ENCODE measurements at regions not wholly inside any gene's neighbourhood (a gene's known extent, or its start where the extent isn't known, plus 50 kb on each side); places are given as distances from the start of the nearest gene placed in this dataset.
"Not testable (repeated sequence)": the region's sequence is repeated elsewhere in the genome, so short reads cannot be mapped to it uniquely, and the experiment has no call there.

DNA sequence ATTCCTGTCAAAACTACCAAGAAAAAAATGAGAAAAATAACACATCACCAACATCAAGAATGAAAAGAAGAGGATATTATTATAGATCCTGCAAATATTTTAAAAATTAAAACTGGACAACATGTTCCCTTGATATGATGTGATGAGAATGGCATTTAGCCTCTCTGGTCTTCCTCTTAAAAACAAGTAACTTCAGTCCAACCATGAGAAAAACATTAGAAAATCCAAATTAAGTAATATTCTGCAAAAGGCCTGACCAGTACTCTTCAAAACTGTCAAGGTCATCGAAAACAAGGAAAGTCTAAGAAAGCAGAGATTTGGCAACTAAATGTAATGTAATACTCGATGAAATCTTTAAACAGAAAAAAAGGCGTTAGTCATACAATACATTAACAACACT lies 167.1 kb upstream of the SNX2 start:
- no peak overlapping the region for H3K27ac Mint-ChIP-seq
- POLR2A ChIA-PET = interaction anchor here (0.6 to 0.7 kb wide), 2 partner anchors 41 to 480 kb away, joined by 3 read pairs; no protein-coding TSS in a partner anchor
- CTCF ChIA-PET = no interaction called here

GRCh38 chr5:122608222-122608621 lies 166.7 kb upstream of the SNX2 start:
- no peak overlapping the region for H3K4me3 Mint-ChIP-seq
- no peak overlapping the region for H3K27ac Mint-ChIP-seq
- no peaks in the 10 kb centered on the region for H3K9me3 Mint-ChIP-seq
- DNase-seq = no peak
- H3K36me3 Mint-ChIP-seq = no peaks in the 10 kb centered on the region
- POLR2A ChIA-PET = no interaction called here
- intact Hi-C loops (cut with micrococcal nuclease) = no loop called here
- CTCF ChIA-PET = no interaction called here
- H3K27me3 Mint-ChIP-seq = no peaks in the 10 kb centered on the region
- no peaks in the 10 kb centered on the region for H3K4me1 Mint-ChIP-seq (ENCODE audit: low read depth)

More for the DNA sequence above, 167.1 kb upstream of the SNX2 start:
- Mint-ChIP-seq H3K9me3 (no peaks in the 10 kb centered on the region), H3K4me3 (no peak overlapping the region), H3K27me3 (no peaks in the 10 kb centered on the region), H3K4me1 (ENCODE audit: low read depth) (no peaks in the 10 kb centered on the region), H3K36me3 (no peaks in the 10 kb centered on the region)
- DNase-seq = no peak
- intact Hi-C loops (cut with micrococcal nuclease) = no loop called here

DNA sequence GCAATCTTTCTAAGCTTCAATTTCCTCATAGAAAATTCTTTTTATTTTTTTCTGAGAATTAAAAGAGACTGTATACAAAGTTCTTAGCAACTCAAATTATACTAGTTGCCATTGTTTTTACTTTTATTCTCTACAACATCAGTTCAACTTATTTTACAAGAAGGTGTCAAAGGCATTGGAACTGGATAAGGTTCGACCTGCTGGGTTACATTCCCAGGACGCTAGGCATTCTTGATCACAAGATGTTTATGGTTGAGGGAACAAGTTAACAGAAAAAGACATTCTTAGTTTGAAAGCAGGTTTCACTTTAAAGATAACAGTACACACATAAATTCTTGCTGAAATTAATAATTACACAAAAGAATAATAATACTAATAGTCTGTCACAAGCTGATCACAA lies 163.5 kb upstream of the SNX2 start:
- no peak for DNase-seq
- intact Hi-C loops (cut with micrococcal nuclease) = no loop called here
- no peaks in the 10 kb centered on the region for H3K27me3 Mint-ChIP-seq
- POLR2A ChIA-PET = no interaction called here
- H3K27ac Mint-ChIP-seq = no peak overlapping the region
- no peaks in the 10 kb centered on the region for H3K36me3 Mint-ChIP-seq
- H3K4me3 Mint-ChIP-seq = no peak overlapping the region
- H3K9me3 Mint-ChIP-seq = no peaks in the 10 kb centered on the region
- CTCF ChIA-PET = no interaction called here
- no peaks in the 10 kb centered on the region for H3K4me1 Mint-ChIP-seq (ENCODE audit: low read depth)

- Mint-ChIP-seq H3K27ac (no peak overlapping the region), H3K36me3 (no peaks in the 10 kb centered on the region), H3K4me1 (ENCODE audit: low read depth) (no peaks in the 10 kb centered on the region), H3K4me3 (no peak overlapping the region), H3K9me3 (no peaks in the 10 kb centered on the region), H3K27me3 (no peaks in the 10 kb centered on the region)
- CTCF ChIA-PET = no interaction called here
- intact Hi-C loops (cut with micrococcal nuclease) = no loop called here
- POLR2A ChIA-PET = no interaction called here
- DNase-seq = no peak
Measured at GRCh38 chr5:122612901-122613300, 162.0 kb upstream of the SNX2 start.

DNA sequence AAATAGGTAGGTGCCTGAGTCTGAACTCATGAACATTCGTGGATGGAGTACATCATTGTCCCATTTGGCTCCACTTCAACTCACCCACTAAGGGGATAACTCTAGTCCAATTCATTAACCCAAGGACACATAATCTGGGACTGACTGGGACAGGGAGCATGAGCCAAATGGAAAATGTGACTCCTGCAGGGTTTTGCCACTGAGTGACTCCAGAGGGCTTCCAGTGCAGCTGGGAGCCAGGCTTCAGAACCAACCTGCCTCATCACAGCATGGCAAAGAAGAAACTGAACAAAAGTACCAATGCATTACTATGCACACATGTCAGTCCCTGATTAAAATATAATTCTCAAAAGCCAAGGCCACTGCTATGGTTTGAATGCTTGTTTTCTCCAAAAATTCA lies 159.7 kb upstream of the SNX2 start:
- CTCF ChIA-PET = no interaction called here
- no peaks in the 10 kb centered on the region for H3K9me3 Mint-ChIP-seq
- H3K4me1 Mint-ChIP-seq (ENCODE audit: low read depth) = no peaks in the 10 kb centered on the region
- no peak overlapping the region for H3K4me3 Mint-ChIP-seq
- no peaks in the 10 kb centered on the region for H3K27me3 Mint-ChIP-seq
- H3K27ac Mint-ChIP-seq = no peak overlapping the region
- no peak for DNase-seq
- no peaks in the 10 kb centered on the region for H3K36me3 Mint-ChIP-seq
- POLR2A ChIA-PET = no interaction called here
- intact Hi-C loops (cut with micrococcal nuclease) = no loop called here

DNA sequence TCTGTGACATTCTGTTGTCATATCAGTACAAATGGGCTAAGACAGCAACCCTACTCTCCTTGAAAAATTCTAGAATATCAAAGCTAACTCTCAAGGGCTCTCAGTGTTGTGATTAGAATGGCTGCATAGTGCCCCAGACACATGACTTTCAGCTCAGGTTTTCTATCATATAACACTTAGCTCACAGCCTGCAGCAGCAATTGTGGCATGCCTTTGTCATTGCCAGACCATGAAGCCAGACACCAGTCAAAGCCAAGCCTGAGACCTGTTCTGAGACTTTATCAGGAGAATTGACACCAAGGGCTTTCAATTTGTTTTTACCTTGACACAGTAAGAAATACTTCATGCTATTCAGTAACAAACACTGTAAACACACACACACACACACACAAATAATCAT lies 159.0 kb upstream of the SNX2 start:
- no peaks in the 10 kb centered on the region for H3K4me1 Mint-ChIP-seq (ENCODE audit: low read depth)
- no peaks in the 10 kb centered on the region for H3K36me3 Mint-ChIP-seq
- POLR2A ChIA-PET = no interaction called here
- no peak for DNase-seq
- H3K27ac Mint-ChIP-seq = no peak overlapping the region
- no peaks in the 10 kb centered on the region for H3K27me3 Mint-ChIP-seq
- intact Hi-C loops (cut with micrococcal nuclease) = no loop called here
- H3K4me3 Mint-ChIP-seq = no peak overlapping the region
- CTCF ChIA-PET = no interaction called here
- no peaks in the 10 kb centered on the region for H3K9me3 Mint-ChIP-seq

- H3K36me3 Mint-ChIP-seq; H3K27me3 Mint-ChIP-seq; DNase-seq; H3K27ac Mint-ChIP-seq; intact Hi-C loops (cut with micrococcal nuclease); CTCF ChIA-PET; H3K9me3 Mint-ChIP-seq; POLR2A ChIA-PET; H3K4me3 Mint-ChIP-seq; H3K4me1 Mint-ChIP-seq (ENCODE audit: low read depth): not testable (repeated sequence)
Measured at GRCh38 chr5:122618046-122618445, 156.8 kb upstream of the SNX2 start.

DNA sequence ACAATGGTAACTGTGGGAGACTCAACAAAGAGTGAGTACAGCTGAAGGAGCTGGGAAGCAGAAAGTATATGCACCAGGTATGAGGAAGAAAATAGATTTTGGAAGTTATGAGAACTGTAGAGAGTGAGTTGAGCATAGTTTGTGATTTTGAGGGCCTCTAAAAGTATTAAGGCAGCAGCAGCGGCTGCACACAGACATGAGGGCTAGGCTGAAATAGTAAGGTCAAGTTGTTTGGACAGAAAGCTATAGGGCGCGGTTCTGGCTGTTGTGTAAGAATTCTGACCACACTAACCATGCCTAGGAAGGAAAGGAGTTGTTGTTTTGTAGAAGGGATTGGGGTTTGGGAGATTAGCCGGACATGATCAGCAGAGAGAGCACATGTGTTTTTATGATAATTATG lies 154.1 kb upstream of the SNX2 start:
- H3K27ac Mint-ChIP-seq; intact Hi-C loops (cut with micrococcal nuclease); H3K36me3 Mint-ChIP-seq; DNase-seq; H3K9me3 Mint-ChIP-seq; POLR2A ChIA-PET; CTCF ChIA-PET; H3K4me1 Mint-ChIP-seq (ENCODE audit: low read depth); H3K4me3 Mint-ChIP-seq; H3K27me3 Mint-ChIP-seq: not testable (repeated sequence)

- H3K36me3 Mint-ChIP-seq; POLR2A ChIA-PET; H3K4me3 Mint-ChIP-seq; H3K27me3 Mint-ChIP-seq; H3K4me1 Mint-ChIP-seq (ENCODE audit: low read depth); CTCF ChIA-PET; H3K9me3 Mint-ChIP-seq; H3K27ac Mint-ChIP-seq; DNase-seq; intact Hi-C loops (cut with micrococcal nuclease): not testable (repeated sequence)
Measured at GRCh38 chr5:122628714-122629113, 146.2 kb upstream of the SNX2 start.

- intact Hi-C loops (cut with micrococcal nuclease) = no loop called here
- Mint-ChIP-seq H3K27ac (no peak overlapping the region), H3K27me3 (peaks cover 2% of the 10 kb centered on the region), H3K4me1 (ENCODE audit: low read depth) (no peaks in the 10 kb centered on the region), H3K36me3 (no peaks in the 10 kb centered on the region), H3K4me3 (no peak overlapping the region), H3K9me3 (peaks cover 3% of the 10 kb centered on the region)
- CTCF ChIA-PET = no interaction called here
- POLR2A ChIA-PET = no interaction called here
- no peak for DNase-seq
Measured at GRCh38 chr5:122629121-122629677, 145.7 kb upstream of the SNX2 start.

GRCh38 chr5:122638581-122638980 lies 136.3 kb upstream of the SNX2 start:
- H3K27me3 Mint-ChIP-seq = peaks cover 10% of the 10 kb centered on the region
- ChIA-PET CTCF (no interaction called here), POLR2A (no interaction called here)

DNA sequence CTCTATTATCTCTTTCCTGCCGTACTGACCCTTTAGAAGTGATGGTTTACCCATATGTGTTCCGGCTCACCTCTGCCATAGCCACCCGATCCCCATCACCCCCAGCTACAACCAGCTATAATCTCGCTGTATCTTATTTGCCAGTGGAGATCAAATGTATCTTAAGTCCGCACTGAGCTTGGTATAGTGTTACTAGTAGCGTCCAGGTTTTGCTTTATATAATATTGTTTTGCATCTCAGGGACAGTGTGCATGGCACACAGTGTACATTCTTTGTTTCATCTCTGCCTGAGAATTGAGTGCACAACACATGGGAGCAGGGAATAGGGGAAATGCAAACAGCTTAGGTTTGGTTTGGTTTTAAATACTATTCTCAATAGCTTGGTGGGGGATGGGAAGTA lies 135.8 kb upstream of the SNX2 start:
- H3K9me3 Mint-ChIP-seq = no peaks in the 10 kb centered on the region
- ChIA-PET POLR2A (no interaction called here), CTCF (no interaction called here)
- H3K4me3 Mint-ChIP-seq = no peak overlapping the region
- no peak for DNase-seq
- H3K27me3 Mint-ChIP-seq = peaks cover 10% of the 10 kb centered on the region
- no peaks in the 10 kb centered on the region for H3K4me1 Mint-ChIP-seq (ENCODE audit: low read depth)
- H3K36me3 Mint-ChIP-seq = no peaks in the 10 kb centered on the region
- H3K27ac Mint-ChIP-seq = no peak overlapping the region
- intact Hi-C loops (cut with micrococcal nuclease) = no loop called here

More at GRCh38 chr5:122638581-122638980, 136.3 kb upstream of the SNX2 start:
- DNase-seq = no peak
- no peak overlapping the region for H3K4me3 Mint-ChIP-seq
- no peaks in the 10 kb centered on the region for H3K4me1 Mint-ChIP-seq (ENCODE audit: low read depth)
- intact Hi-C loops (cut with micrococcal nuclease) = no loop called here
- H3K9me3 Mint-ChIP-seq = no peaks in the 10 kb centered on the region
- no peak overlapping the region for H3K27ac Mint-ChIP-seq
- H3K36me3 Mint-ChIP-seq = no peaks in the 10 kb centered on the region

GRCh38 chr5:122639864-122640263 lies 135.0 kb upstream of the SNX2 start:
- Mint-ChIP-seq H3K9me3 (no peaks in the 10 kb centered on the region), H3K4me1 (ENCODE audit: low read depth) (no peaks in the 10 kb centered on the region), H3K27ac (no peak overlapping the region), H3K36me3 (no peaks in the 10 kb centered on the region), H3K27me3 (peaks cover 10% of the 10 kb centered on the region), H3K4me3 (no peak overlapping the region)
- no peak for DNase-seq
- ChIA-PET POLR2A (no interaction called here), CTCF (interaction anchor here (0.6 kb wide), 1 partner anchor 1334 kb away, joined by 3 read pairs; no protein-coding TSS in a partner anchor)
- intact Hi-C loops (cut with micrococcal nuclease) = no loop called here
